NCI-H2227 (cell line): ENCODE measurements at regions not wholly inside any gene's neighbourhood (a gene's known extent, or its start where the extent isn't known, plus 50 kb on each side); places are given as distances from the start of the nearest gene placed in this dataset.

Experiments
- DNase-seq: peaks from one replicate; lab custom pipeline; 2025; ENCODE audit not compliant: unreplicated experiment; lab: John Stamatoyannopoulos, UW

DNA sequence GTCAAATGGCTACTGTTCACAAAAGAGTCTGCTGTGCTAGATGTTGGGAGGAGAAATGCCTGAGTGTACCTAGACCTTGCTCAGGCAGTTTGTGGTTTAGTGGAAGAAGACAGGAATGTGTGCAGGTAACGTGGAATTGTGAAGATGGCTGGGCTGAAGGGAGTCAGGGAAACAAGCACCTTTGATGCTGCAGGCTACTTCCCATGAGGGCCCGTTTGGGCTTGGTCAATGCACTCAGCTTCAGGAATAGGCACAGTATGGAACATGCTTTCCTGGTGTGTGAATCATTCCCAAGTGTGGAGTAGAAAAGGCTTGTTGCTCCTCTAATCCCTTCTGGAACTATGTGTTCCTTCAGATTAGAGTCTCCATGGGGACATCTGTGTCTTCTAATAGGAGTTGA lies 318.3 kb upstream of the MTNR1B start:
- no peak for DNase-seq

DNA sequence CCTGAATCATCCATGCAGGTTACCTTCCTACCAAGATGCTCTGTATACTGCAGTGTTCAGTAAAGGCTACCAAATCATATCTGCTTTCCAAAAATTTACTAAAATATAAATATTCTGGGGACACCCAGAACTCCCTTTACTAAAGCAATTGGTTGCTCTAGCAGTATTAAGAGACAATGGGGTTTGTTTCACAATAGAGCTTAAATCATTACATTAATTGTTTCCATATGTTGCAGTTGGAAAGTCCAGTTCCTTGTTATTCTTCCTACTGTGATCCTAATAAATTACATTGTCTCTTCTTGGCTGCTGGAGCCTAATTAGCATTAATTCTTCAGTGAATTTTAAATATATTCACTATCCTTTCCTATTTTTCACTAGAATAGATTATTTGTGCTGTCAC lies 316.0 kb upstream of the MTNR1B start:
- DNase-seq: no peak

DNA sequence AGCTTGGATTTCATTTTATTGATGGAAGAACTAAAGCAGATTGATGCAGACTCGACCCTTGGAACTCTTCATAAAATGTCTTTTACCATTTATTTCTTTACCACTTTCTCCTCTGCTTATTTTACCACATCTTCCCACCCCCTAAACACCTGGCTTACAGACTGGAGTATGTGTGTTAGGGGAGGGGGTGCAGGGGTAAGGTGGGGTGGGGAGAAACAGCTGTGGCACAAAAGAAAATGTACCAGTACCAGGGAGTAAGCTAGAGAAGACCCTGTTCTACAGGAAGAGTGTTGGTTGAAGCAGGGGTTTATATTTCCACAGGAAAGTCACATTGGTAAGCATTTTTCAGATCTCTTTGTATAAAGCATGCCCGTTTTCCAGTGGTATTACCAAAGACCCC lies 312.7 kb upstream of the MTNR1B start:
- no peak for DNase-seq

DNA sequence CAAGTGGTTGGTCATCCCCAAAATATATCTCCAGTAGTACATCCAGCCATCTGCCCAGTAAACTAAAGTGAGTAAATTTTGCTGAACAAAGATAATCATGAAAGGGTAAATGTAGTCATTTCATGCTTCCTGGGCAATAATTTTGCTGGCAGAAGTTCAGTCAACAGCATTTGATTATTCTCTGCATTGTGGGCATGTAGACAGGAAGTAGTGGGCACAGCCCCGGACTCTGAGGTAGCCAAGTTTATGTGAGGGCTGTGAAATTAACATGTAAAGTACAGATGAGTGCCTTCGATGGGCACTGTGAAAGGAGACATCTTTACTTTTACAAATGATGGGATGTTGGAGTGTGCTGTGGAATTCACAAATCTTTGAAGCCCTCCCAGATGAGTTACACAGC lies 312.2 kb upstream of the MTNR1B start:
- no peak for DNase-seq

DNA sequence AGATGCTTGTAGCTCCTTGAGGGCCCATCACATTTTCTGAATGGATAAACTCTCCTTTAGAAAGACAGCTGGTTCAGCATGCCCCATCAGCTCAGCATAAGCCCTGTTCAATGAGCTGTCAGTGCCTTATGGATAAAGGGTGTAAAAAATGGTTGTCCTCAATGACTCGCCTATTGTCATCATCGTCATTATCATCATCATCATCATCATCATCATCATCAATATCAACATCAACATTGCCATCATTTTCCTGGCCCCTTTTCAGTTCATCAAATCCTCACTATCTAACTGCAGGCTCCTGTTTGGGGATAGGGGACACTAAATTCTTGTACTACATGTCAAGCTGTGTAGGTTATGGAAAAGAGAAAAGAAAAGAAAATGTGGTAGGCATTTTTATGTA lies 310.7 kb upstream of the MTNR1B start:
- DNase-seq: no peak

DNA sequence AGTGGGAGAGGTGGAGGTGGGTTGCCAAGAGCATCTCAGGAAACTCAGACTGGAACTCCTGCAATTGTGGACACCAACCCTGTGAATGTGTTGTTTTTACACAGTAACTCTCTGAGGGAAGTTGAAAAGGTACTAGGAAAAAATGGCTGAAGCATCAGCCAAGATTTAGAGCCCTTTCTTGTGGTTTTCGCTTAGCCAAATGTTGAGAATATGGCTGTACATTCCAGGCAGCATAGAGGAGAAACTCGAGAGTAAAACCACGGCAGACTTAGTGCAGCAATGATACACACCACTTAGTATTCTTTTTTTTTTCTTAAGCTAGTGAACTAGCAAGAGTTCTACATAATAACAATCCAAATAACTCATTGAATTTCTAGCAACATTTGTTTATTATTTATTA lies 309.7 kb upstream of the MTNR1B start:
- DNase-seq: no peak

DNA sequence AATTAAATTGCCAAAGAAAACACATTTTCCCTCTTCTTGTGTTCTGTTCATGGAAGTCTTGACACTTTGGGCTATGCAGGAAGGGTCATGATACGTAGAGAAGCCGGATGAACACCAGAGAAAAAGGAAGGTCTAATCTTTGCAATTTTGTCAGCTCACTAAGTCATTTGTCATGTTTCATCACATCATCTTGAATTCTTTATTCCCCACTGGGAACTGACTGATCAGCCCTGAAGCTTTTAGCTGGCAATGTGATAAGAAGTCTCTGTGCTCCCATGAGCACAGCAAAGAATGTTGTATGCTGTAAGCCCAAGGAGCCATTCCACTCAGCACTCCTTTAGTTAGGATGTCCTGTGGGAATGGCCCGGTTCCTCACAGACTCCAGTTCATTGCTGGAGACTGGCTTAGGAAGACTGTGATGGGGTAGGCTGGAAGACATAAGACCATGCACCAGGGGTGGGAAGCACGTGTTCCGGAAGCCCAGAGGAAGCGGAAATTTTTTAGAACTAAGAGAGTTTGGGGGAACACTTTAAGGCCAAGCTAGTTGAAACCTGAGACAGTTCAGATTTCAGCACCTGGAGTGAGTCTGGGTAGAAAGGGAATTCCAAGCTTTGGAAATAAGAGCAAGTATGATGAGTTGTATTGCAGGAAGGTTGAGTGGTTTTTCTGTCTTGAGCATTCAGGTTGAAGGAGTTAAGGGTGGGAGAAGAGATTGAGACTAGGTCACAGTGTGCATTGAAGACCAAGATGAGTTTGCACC lies 306.7 kb upstream of the MTNR1B start:
- no peak for DNase-seq

DNA sequence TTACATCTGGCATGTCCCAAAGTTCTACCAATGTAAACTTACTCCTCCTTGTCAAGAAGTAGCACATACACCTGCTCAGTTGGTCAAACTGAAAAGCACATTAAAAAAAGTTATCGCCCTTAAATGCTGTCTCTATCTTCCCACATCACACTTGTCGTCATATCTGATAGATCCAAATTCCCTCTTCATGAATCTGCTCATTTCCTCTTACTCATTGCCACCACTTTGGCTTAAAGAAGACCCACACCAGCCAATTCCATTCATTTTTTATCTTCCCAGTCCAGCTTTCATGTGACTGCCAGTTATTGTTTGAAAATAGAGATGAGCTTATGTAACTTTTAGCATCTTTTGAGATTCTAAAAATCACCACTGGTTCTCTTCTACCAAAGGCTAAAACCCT lies 305.9 kb upstream of the MTNR1B start:
- no peak for DNase-seq

DNA sequence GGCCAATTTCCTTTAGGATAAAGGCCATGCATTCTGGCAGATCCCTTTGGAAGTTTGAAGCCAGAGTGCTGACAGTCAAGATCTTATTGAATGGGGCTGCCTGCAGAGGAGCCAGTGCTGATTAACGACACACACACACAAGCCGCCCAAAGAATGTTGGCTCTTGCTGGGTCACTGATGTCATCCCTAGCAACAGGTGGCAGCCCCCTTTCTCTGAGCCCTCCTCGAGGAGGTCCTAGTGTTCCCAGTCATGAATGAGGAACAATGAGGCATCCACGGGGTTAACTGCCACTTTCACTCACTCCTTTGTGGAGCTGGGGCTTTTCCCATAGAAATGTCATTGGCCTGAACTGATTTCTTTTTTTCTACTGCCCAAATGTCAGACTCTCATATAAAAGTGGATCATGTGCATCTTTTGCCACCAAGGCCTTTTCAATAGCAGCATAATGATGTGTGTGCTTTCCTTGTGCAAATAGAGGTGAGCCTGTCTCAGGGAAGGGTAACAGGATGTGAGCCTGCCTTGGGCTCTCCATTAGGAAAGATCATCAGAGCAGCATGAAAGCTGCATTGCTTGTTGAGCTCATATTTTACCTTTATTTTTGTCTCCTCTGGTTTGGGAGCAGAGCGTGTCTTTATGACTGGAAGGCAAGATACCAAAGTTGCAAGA lies 301.8 kb upstream of the MTNR1B start:
- DNase-seq: no peak

DNA sequence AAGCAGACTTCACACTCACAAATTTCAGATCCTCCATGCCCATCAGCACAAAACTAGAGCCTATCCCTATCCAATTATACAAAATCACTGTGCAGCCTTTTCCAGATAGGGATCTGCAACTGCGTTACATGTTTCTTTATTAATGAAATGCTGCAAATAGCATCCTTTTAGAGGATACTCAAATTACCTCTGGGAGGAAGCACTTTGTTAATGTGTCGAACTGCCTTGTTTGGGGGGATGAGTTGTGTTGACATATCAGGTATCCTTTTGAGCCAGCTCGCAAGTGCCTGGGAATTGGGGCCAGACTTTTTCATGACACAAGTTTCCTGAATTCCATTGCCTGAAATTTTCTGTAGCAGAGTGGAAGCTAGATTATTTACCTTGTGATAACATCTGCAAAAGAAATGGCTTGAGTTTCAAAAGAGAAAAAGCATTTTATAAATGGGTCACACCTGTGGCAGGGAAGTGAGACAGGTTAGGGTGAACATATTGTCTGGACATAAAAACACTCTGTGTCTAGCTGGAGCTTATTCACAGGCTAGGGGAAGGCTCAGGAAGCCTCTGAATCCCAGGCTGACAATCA lies 299.1 kb upstream of the MTNR1B start:
- no peak for DNase-seq

DNA sequence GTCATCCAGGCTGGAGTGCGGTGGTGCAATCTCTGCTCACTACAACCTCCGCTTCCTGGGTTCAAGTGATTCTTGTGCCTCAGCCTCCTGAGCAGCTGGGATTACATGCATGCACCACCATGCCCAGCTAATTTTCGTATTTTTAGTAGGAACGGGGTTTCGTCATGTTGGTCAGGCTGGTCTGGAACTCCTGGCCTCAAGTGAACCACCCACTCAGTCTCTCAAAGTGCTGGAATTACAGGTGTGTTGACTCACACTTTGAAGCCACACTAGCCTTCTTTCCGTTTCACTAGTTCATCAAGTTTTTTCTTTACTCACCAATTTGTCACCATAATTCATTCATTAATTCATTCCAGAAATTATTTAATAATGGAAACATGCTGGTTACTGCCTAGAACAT lies 298.4 kb upstream of the MTNR1B start:
- no peak for DNase-seq

DNA sequence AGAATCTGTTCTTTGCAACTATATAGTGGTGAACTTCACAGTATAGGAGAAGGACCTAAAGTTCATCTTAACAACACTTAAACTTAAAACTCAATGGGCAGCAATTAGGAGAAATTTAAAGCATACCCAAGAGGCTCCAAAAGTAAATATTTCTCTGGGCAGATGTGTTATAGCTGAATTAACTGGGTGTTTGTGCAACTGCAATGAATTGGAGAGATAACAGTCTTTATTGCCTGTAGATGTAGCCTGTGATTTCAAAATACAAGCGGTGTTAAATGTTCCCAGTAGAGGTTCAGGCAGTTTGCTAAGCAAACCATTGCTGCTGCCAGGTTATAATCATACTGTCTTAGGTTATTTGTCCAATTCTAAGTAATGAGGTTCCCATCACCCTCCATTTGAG lies 294.1 kb upstream of the MTNR1B start:
- DNase-seq: no peak

DNA sequence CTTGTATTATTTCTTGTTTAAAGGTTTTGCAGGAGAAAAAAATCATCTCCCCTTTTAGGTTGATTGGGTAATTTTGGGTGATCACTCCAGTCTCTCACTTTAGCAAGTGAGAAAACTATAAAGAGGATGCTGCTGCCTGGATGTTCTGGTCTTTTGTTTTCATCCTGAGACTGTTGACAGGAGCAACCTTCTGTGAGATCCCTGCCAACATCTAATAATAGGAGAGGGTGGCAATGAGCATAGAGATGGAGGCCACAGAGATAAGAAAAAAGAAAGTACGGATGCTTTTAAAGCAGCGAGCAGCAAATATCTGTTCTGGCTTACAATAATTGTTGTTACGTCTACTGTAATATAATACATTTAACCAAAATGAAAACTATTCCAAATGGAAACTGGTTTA lies 293.6 kb upstream of the MTNR1B start:
- no peak for DNase-seq

DNA sequence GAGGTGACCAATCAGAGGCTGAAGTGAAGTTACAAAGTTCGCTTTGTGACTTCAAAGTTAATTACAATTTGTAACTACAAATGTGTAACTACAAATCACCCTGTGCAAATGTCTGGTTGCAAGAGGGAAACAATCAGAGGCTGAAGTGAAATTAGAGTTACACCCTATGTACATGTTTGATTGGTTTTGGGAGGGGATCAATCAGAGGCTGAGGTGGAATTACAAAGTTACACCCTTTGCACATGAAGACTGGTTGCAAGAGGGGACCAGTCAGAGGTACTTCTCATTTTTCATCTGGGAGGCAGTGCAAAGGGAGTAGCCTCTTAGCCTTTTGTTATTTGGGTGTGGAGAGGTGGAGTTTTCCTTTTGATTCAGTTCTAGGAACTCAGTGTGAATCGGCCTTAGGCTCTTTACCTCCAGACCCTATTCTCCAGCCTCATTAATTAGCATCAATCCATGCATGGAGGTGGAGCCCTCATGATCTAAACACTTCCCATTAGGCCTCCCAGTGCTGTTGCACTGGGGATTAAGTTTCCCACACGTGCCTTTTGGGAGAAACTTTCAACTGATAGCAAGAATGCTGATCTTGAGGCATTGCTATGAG lies 291.3 kb upstream of the MTNR1B start:
- no peak for DNase-seq

DNA sequence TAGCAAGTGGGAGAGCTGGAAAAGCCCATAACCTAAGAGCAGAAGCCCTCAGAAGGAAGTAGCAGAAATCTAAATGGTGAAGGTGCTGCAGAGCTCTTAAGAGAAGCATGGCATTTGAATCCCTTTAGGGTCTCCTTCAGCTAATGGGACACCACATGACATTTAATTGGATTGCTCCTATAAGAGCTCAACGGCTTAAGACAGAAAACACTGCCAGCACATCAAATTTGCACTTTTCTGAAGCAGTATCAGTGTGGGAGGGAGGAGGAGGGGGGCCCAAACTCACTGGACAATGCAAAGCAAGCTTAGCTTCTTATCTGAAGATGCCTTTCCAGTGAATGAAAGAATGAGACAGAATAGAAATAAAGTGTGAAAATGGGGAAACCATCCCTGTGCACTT lies 287.9 kb upstream of the MTNR1B start:
- no peak for DNase-seq

DNA sequence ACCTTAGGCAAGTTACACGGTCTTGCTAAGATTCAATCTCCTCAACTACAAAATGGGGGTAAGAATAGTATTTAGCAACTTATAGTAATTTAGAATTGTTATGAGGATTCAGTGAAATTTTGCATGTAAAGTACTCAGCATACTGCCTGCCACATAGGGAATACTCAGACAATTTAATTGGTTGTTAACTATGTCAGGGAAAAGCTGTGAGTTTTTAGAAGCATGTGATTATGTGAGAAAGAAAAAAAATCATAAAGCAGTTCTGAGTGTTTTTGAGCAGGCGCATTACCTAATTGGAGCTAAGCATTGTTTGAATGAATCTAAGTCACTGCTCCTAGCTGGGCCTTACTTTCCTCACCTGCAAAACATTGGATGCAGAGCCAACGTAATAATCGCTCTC lies 287.3 kb upstream of the MTNR1B start:
- no peak for DNase-seq

DNA sequence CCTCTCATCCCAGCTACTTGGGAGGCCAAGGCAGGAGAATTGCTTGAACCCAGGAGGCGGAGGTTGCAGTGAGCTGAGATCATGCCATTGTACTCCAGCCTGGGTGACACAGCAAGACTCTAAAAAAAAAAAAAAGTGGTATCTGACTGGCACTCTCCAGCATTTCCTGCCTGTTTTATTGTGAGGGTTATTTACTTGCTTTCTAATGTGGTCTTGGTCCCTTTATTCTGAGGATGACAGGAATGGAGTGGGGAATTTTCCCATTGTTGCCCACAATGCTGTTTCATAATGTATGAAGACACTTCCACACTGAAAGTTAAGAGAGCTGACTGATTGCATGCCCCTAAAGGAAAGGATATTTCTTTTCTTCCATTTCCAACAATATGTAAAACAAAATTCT lies 286.5 kb upstream of the MTNR1B start:
- DNase-seq: no peak

DNA sequence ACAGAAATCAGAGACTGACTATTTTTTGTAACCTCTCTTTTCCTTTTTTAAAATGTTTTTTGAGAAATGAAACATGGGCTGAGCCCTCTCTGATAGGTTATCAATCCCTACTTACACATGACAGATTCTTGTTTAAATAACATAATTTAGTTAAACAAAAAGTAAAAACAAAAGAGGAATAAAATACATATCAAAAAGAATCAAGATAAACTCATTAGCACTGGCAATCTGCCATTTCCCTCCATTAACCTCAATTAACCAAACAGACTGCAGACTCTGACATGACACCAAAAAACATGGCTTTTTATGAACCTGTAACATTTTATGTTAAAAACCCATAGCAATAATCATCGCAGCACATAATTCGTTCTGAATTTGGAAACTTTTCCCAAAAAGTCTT lies 284.4 kb upstream of the MTNR1B start:
- DNase-seq: no peak

DNA sequence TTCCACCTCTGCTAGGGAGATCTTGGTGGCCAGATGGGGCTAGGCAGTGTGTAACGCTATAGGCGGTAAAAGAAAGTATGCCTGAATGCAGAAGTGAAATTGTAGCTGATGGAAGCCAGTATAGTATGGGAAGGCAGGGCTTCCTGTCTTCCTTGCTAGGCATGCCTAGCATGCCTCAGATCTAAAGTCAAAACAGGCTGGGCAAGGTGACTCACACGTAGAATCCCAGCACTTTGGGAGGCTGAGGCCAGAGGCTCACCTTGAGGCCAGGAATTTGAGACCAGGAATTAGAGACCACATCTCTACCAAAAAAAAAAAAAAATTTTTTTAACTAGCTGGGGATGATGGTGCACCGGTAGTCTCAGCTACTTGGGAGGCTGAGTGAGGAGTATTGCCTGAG lies 281.7 kb upstream of the MTNR1B start:
- no peak for DNase-seq

DNA sequence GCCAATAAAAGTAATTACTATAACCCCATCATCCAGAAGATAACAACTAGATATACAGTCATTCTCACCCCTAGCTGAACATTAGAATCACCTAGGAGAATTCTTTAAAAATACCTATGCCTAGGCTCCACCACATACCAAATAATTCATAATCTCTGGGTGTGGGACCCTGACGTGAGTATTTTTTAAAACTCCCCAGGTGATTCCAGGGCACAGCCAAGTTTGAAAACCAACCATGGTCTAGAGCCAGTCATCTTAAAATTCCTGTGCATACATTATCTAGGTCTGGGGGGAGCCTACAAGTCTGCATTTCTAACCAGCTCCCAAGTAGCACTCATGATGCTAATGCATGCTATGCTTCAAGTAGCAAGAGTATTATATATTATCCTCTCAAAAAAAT lies 281.0 kb upstream of the MTNR1B start:
- no peak for DNase-seq

DNA sequence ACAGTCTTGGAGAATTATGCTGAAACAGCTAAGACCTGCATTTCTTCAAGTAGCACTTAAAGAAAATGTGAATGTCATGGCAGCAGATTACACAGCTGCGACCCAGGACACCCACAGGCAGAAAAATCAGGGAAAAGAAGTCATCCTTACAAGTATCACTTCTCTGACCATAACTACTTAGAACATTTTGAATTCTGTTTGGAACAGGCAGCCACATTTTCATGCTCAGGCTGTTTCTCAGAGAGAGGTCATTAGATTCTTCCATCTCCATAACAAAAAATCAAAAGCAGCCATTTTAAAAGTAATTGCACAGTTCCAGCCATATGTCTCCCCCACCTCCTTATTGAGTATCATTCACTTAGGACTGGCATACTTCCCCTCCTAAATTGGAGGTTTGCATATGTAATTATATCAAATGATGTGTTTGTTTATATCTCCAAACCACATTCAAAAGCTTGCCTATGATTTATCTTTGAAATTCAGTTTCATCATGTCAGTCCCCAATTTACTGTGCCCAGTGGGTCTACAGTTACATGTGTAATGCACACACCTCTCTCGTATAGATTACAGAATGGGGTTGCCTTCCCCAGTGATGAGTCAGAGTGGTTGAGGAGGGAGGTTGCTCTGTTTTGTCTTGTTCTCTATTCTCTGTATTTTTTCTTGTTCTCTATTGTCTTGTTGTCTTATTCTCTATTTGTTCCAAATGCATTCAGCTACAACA lies 276.5 kb upstream of the MTNR1B start:
- DNase-seq: no peak

DNA sequence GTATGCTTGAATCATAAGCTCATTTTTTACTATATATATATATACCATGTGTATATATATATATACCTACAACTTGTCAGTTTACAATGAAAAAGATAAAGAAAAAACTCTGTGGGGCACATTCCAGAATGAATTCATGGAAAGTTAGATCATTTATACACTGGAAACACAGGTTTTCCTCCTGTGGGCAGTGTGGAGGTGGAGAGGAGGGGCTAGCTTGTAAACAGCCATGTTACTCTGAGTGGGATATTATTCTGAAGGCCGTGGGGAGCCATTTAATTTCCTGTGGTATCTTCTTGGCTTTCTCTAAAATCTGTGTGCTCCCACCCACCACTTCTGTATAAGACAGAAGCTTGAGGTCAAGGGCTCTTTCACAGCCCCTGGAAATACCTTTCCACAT lies 273.4 kb upstream of the MTNR1B start:
- no peak for DNase-seq
